ENCODE measurements at regions not wholly inside any gene's neighbourhood (a gene's known extent, or its start where the extent isn't known, plus 50 kb on each side); places are given as distances from the start of the nearest gene placed in this dataset.

- TF ChIP-seq, protein P1, sequence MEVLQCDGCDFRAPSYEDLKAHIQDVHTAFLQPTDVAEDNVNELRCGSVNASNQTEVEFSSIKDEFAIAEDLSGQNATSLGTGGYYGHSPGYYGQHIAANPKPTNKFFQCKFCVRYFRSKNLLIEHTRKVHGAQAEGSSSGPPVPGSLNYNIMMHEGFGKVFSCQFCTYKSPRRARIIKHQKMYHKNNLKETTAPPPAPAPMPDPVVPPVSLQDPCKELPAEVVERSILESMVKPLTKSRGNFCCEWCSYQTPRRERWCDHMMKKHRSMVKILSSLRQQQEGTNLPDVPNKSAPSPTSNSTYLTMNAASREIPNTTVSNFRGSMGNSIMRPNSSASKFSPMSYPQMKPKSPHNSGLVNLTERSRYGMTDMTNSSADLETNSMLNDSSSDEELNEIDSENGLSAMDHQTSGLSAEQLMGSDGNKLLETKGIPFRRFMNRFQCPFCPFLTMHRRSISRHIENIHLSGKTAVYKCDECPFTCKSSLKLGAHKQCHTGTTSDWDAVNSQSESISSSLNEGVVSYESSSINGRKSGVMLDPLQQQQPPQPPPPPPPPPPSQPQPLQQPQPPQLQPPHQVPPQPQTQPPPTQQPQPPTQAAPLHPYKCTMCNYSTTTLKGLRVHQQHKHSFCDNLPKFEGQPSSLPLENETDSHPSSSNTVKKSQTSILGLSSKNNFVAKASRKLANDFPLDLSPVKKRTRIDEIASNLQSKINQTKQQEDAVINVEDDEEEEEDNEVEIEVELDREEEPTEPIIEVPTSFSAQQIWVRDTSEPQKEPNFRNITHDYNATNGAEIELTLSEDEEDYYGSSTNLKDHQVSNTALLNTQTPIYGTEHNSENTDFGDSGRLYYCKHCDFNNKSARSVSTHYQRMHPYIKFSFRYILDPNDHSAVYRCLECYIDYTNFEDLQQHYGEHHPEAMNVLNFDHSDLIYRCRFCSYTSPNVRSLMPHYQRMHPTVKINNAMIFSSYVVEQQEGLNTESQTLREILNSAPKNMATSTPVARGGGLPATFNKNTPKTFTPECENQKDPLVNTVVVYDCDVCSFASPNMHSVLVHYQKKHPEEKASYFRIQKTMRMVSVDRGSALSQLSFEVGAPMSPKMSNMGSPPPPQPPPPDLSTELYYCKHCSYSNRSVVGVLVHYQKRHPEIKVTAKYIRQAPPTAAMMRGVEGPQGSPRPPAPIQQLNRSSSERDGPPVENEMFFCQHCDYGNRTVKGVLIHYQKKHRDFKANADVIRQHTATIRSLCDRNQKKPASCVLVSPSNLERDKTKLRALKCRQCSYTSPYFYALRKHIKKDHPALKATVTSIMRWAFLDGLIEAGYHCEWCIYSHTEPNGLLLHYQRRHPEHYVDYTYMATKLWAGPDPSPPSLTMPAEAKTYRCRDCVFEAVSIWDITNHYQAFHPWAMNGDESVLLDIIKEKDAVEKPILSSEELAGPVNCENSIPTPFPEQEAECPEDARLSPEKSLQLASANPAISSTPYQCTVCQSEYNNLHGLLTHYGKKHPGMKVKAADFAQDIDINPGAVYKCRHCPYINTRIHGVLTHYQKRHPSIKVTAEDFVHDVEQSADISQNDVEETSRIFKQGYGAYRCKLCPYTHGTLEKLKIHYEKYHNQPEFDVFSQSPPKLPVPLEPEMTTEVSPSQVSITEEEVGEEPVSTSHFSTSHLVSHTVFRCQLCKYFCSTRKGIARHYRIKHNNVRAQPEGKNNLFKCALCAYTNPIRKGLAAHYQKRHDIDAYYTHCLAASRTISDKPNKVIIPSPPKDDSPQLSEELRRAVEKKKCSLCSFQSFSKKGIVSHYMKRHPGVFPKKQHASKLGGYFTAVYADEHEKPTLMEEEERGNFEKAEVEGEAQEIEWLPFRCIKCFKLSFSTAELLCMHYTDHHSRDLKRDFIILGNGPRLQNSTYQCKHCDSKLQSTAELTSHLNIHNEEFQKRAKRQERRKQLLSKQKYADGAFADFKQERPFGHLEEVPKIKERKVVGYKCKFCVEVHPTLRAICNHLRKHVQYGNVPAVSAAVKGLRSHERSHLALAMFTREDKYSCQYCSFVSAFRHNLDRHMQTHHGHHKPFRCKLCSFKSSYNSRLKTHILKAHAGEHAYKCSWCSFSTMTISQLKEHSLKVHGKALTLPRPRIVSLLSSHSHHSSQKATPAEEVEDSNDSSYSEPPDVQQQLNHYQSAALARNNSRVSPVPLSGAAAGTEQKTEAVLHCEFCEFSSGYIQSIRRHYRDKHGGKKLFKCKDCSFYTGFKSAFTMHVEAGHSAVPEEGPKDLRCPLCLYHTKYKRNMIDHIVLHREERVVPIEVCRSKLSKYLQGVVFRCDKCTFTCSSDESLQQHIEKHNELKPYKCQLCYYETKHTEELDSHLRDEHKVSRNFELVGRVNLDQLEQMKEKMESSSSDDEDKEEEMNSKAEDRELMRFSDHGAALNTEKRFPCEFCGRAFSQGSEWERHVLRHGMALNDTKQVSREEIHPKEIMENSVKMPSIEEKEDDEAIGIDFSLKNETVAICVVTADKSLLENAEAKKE (CRISPR knock-in tag; IDR thresholded peaks at IDR 0.05), result no peak
- TF ChIP-seq, protein P2, sequence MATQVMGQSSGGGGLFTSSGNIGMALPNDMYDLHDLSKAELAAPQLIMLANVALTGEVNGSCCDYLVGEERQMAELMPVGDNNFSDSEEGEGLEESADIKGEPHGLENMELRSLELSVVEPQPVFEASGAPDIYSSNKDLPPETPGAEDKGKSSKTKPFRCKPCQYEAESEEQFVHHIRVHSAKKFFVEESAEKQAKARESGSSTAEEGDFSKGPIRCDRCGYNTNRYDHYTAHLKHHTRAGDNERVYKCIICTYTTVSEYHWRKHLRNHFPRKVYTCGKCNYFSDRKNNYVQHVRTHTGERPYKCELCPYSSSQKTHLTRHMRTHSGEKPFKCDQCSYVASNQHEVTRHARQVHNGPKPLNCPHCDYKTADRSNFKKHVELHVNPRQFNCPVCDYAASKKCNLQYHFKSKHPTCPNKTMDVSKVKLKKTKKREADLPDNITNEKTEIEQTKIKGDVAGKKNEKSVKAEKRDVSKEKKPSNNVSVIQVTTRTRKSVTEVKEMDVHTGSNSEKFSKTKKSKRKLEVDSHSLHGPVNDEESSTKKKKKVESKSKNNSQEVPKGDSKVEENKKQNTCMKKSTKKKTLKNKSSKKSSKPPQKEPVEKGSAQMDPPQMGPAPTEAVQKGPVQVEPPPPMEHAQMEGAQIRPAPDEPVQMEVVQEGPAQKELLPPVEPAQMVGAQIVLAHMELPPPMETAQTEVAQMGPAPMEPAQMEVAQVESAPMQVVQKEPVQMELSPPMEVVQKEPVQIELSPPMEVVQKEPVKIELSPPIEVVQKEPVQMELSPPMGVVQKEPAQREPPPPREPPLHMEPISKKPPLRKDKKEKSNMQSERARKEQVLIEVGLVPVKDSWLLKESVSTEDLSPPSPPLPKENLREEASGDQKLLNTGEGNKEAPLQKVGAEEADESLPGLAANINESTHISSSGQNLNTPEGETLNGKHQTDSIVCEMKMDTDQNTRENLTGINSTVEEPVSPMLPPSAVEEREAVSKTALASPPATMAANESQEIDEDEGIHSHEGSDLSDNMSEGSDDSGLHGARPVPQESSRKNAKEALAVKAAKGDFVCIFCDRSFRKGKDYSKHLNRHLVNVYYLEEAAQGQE (IDR thresholded peaks at IDR 0.05; ENCODE audit: unreplicated experiment), result no peak
- no peak for TF ChIP-seq ZNF114 (CRISPR knock-in tag; IDR thresholded peaks at IDR 0.05)
- TF ChIP-seq CREB1 (CRISPR knock-in tag; IDR thresholded peaks at IDR 0.05; ENCODE audit: low read depth), result no peak
- no peak for TF ChIP-seq NANOG (IDR thresholded peaks at IDR 0.05; ENCODE audit: borderline replicate concordance)
Measured at GRCh38 chr2:71812736-71813135, 334.9 kb downstream of the CYP26B1 start (continued).

DNA sequence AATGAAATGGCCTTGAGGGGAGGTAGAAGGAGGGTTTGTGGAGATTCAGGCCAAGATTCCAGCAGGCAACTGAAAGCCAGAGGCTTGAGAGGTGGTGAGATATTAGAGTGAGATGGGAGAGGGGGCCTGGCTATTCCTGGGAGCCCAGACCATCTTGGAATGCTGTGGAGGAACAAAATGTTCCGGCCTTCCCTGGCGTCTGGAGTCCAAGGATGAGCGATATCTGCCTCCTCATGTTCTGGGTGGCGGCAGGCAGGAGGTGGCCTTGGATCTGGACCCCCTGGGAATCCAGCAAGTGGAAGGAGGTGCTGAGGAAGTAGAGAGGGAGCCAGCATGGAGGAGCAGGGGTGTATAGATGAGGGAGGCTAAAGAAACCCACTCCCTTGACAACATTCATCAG lies 335.9 kb downstream of the CYP26B1 start:
- no peak overlapping the region for H3K4me2 ChIP-seq
- ATAC-seq (no peak), DNase-seq (ENCODE audit: low spot score) (no peak)
- peaks cover 14% of the 10 kb centered on the region; the same call in 1 of the 2 replicates for H3K9me2 ChIP-seq (ENCODE audit: insufficient read depth)
- Mint-ChIP-seq H3K27ac (no peak overlapping the region), H3K4me3 (no peak overlapping the region), H3K36me3 (ENCODE audit: low read depth) (no peaks in the 10 kb centered on the region), H3K9me3 (peaks cover 2% of the 10 kb centered on the region; the same call in 1 of the 3 replicates), H3K4me1 (no peaks in the 10 kb centered on the region), H3K27me3 (ENCODE audit: insufficient read depth, low read depth, poor library complexity) (peaks cover 2% of the 10 kb centered on the region)
- no peak overlapping the region for H3K4me3 ChIP-seq
- no peak overlapping the region for H2AFZ ChIP-seq
- H3F3A ChIP-seq (replicated peaks; ENCODE audit: low read depth), result no peaks in the 10 kb centered on the region
- H3K4me1 ChIP-seq (ENCODE audit: insufficient read depth), result no peaks in the 10 kb centered on the region
- no peaks in the 10 kb centered on the region for H3K27me3 ChIP-seq (ENCODE audit: insufficient read depth)
- H3K36me3 ChIP-seq (ENCODE audit: insufficient read depth), result no peaks in the 10 kb centered on the region
- no peaks in the 10 kb centered on the region for H4K20me1 ChIP-seq (replicated peaks; ENCODE audit: insufficient read depth)
- no peaks in the 10 kb centered on the region for H3K79me2 ChIP-seq (replicated peaks; ENCODE audit: insufficient read depth)
- no peak overlapping the region for H3K27ac ChIP-seq (ENCODE audit: low read depth)
- TF ChIP-seq, protein P3, sequence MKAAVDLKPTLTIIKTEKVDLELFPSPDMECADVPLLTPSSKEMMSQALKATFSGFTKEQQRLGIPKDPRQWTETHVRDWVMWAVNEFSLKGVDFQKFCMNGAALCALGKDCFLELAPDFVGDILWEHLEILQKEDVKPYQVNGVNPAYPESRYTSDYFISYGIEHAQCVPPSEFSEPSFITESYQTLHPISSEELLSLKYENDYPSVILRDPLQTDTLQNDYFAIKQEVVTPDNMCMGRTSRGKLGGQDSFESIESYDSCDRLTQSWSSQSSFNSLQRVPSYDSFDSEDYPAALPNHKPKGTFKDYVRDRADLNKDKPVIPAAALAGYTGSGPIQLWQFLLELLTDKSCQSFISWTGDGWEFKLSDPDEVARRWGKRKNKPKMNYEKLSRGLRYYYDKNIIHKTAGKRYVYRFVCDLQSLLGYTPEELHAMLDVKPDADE (IDR thresholded peaks at IDR 0.05), result no peak
- TF ChIP-seq STAT1 (IDR thresholded peaks at IDR 0.05; ENCODE audit: unreplicated experiment) (no peak), POLR2AphosphoS5 (IDR thresholded peaks at IDR 0.05; ENCODE audit: low read depth) (no peak)
